HCT116 (cell line): ENCODE measurements at regions not wholly inside any gene's neighbourhood (a gene's known extent, or its start where the extent isn't known, plus 50 kb on each side); places are given as distances from the start of the nearest gene placed in this dataset.

Source experiments
- ATAC-seq: fragments of 200-7000 bp; cut with Tn5 transposase; 2 replicates; pipeline ENCODE4 v1.9.1; 2020; ENCODE audit warnings: mild to moderate bottlenecking, moderate library complexity
- BruUV-seq: library from RNA; stranded (reverse); fragments of 400-500 nt; replicated peaks from 2 replicates; lab custom pipeline; 2021; lab: Mats Ljungman, UMichigan
- CTCF ChIA-PET: fragments of 300-600 bp; sonication (Branson Sonifier 250); formaldehyde crosslinking; loops from one replicate; lab custom pipeline; 2021; ENCODE audit warnings: antibody characterized with exemption; lab: Charles Lee
- POLR2A ChIA-PET: fragments of 300-600, 350-600 bp; sonication (Branson Sonifier 250); formaldehyde crosslinking; loops from one replicate; lab custom pipeline; 2021; ENCODE audit warnings: antibody characterized with exemption; lab: Charles Lee
- RAD21 ChIA-PET, 2 experiments: fragments of 300-600 bp; sonication (Branson Sonifier 250); formaldehyde crosslinking; loops; one replicate each; lab custom pipeline; 2023; ENCODE audit warnings: low total read pairs in 2 of 2; ENCODE audit not compliant: uncharacterized antibody in 2 of 2, unreplicated experiment in 2 of 2, low non-redundant PET in 1 of 2; lab: Charles Lee
- DNase-seq: peaks from one replicate; pipeline ENCODE4 v3.0.0-alpha.2; 2010; ENCODE audit warnings: low read depth, low spot score
- H2AFZ ChIP-seq: fragments of 200-600 bp; shearing (Covaris generic), sonication (generic); 2 replicates; pipeline ENCODE4 v1.6.1; 2017; ENCODE audit warnings: low read depth, mixed run types, mixed read lengths, antibody characterized with exemption, low read length; ENCODE audit not compliant: poor library complexity, severe bottlenecking
- H3K27ac ChIP-seq: 2 replicates; pipeline ENCODE4 v1.5.1; 2012; ENCODE audit warnings: low read depth, low read length
- H3K27me3 ChIP-seq: fragments of 200-600 bp; sonication (generic); 2 replicates; pipeline ENCODE4 v1.6.1; 2016; ENCODE audit warnings: mixed run types, low read length, mixed read lengths; ENCODE audit not compliant: insufficient read depth
- H3K36me3 ChIP-seq, 2 experiments: fragments of 200-500 bp in 1 of 2; fragments of 200-600 bp in 1 of 2; sonication (Bioruptor generic) in 1 of 2; sonication (generic) in 1 of 2; 2 replicates each; pipeline versions ENCODE4 v1.5.1 to v1.6.1; 2014 to 2016; ENCODE audit warnings: low read length in 2 of 2, inconsistent platforms in 1 of 2, mixed read lengths in 1 of 2, mixed run types in 1 of 2; ENCODE audit not compliant: insufficient read depth in 2 of 2, control insufficient read depth in 1 of 2
- H3K4me1 ChIP-seq, 2 experiments: fragments of 200-600 bp in 1 of 2; sonication (generic) in 1 of 2; 2 replicates each; pipeline versions ENCODE4 v1.5.1 to v1.6.1; 2012 to 2017; ENCODE audit warnings: low read length in 2 of 2, inconsistent platforms in 1 of 2, mild to moderate bottlenecking in 1 of 2, mixed read lengths in 1 of 2, mixed run types in 1 of 2, moderate library complexity in 1 of 2; ENCODE audit not compliant: insufficient read depth in 2 of 2, control insufficient read depth in 1 of 2
- H3K4me2 ChIP-seq: fragments of 200-600 bp; sonication (generic); 2 replicates; pipeline ENCODE4 v1.6.1; 2017; ENCODE audit warnings: mixed run types, low read length, mixed read lengths
- H3K4me3 ChIP-seq, 2 experiments: fragments of 200-600 bp in 1 of 2; sonication (generic) in 1 of 2; replicated peaks in 1 of 2; 2 replicates each; pipeline ENCODE4 v1.5.1; 2011 to 2016; ENCODE audit warnings: low read length in 2 of 2, control low read depth in 1 of 2, low read depth in 1 of 2, mild to moderate bottlenecking in 1 of 2, mixed read lengths in 1 of 2, mixed run types in 1 of 2
- H3K79me2 ChIP-seq: fragments of 200-600 bp; sonication (generic); 2 replicates; pipeline ENCODE4 v1.6.1; 2017; ENCODE audit warnings: mild to moderate bottlenecking, mixed run types, low read length, moderate library complexity, mixed read lengths; ENCODE audit not compliant: insufficient read depth
- H3K9ac ChIP-seq: fragments of 200-600 bp; sonication (generic); 2 replicates; pipeline ENCODE4 v1.6.1; 2016; ENCODE audit warnings: low read length, mixed read lengths
- H3K9me2 ChIP-seq: fragments of 200-600 bp; sonication (generic), shearing (Covaris generic); 2 replicates; pipeline ENCODE4 v1.6.1; 2017; ENCODE audit warnings: mixed run types, mild to moderate bottlenecking, moderate library complexity; ENCODE audit not compliant: insufficient read depth
- H3K9me3 ChIP-seq, 2 experiments: fragments of 200-500 bp in 1 of 2; fragments of 200-600 bp in 1 of 2; sonication (Bioruptor generic) in 1 of 2; sonication (generic) in 1 of 2; 2 replicates each; pipeline ENCODE4 v1.6.1; 2014 to 2017; ENCODE audit warnings: low read length in 2 of 2, mixed read lengths in 2 of 2, inconsistent platforms in 1 of 2, low read depth in 1 of 2, mild to moderate bottlenecking in 1 of 2, mixed run types in 1 of 2, moderate library complexity in 1 of 2; ENCODE audit not compliant: control insufficient read depth in 1 of 2, insufficient read depth in 1 of 2
- H4K20me1 ChIP-seq: fragments of 200-600 bp; sonication (generic), shearing (Covaris generic); 2 replicates; pipeline ENCODE4 v1.6.1; 2017; ENCODE audit warnings: mixed run types, mild to moderate bottlenecking, moderate library complexity; ENCODE audit not compliant: insufficient read depth
- CBX3 ChIP-seq: IDR thresholded peaks from 2 replicates; pipeline ENCODE4 v1.6.1; 2012; ENCODE audit warnings: low read depth
- POLR2A ChIP-seq: IDR thresholded peaks from 2 replicates; pipeline ENCODE4 v1.7.0; 2011; ENCODE audit warnings: borderline replicate concordance; ENCODE audit not compliant: insufficient read depth, insufficient read length; ENCODE audit errors: extremely low read depth
- RAD21 ChIP-seq: IDR thresholded peaks from 2 replicates; pipeline ENCODE4 v1.6.1; 2012; ENCODE audit warnings: low read depth, mild to moderate bottlenecking
- SIN3A ChIP-seq: IDR thresholded peaks from 2 replicates; pipeline ENCODE4 v1.6.1; 2012; ENCODE audit warnings: low read depth
- ZNF274 ChIP-seq: fragments of 200-500 bp; sonication (Bioruptor generic); IDR thresholded peaks from 2 replicates; pipeline ENCODE4 v1.6.1; 2014; ENCODE audit warnings: mild to moderate bottlenecking, low read depth, low read length, inconsistent platforms
- intact Hi-C: fragments of 100-400 bp; cut with micrococcal nuclease; formaldehyde crosslinking; loops from 2 replicates; pipeline ENCODE4 v1.10.0; 2022
- TF ChIP-seq, protein P1 (sequence below), 3 experiments: fragments of 200-600 bp in 1 of 3; sonication (generic) in 1 of 3; IDR thresholded peaks in 2 of 3; conservative IDR thresholded peaks in 1 of 3; 2 replicates each; pipeline ENCODE4 v1.5.1; 2012 to 2017; ENCODE audit warnings: low read depth in 2 of 3, low read length in 2 of 3, antibody characterized with exemption in 1 of 3, borderline replicate concordance in 1 of 3, control low read depth in 1 of 3, mild to moderate bottlenecking in 1 of 3, mixed read lengths in 1 of 3, mixed run types in 1 of 3, moderate library complexity in 1 of 3; ENCODE audit not compliant: insufficient read depth in 1 of 3

DNA sequence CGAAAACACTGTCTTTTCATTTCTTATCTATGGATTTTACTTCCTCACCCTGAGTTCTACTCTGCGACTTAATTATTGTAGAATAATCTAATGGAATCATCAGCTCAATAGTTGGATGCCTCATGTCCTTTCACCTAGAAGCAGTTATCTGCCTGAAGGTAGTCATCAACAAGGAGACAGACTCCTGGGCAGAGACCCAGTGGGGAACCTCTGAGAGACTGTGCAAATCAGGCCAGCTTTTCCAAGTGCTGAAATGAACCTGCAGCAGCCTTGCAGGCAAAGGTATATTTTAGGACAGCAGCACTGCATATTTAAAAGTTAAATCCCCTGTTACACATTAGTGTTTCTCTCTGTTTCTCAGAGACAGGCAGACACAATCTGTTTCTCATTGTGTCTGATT lies 99.7 kb upstream of the STMND1 start:
- no TSS peak for BruUV-seq
- no peaks in the 10 kb centered on the region for H3K9me3 ChIP-seq
- no peaks in the 10 kb centered on the region for H3K9me2 ChIP-seq
- H3K27me3 ChIP-seq: no peaks in the 10 kb centered on the region
- H2AFZ ChIP-seq: no peak overlapping the region
- no peak overlapping the region for H3K4me2 ChIP-seq
- ChIA-PET CTCF (interaction anchor here (1.3 kb wide), 1 partner anchor 239 kb away, joined by 5 read pairs; no protein-coding TSS in a partner anchor), POLR2A (no interaction called here), RAD21 (no interaction called here)
- ATAC-seq (no peak), DNase-seq (no peak)
- no peaks in the 10 kb centered on the region for H3K36me3 ChIP-seq
- H3K27ac ChIP-seq: no peak overlapping the region
- H4K20me1 ChIP-seq: no peaks in the 10 kb centered on the region
- no peak for TF ChIP-seq SIN3A
- no peak for TF ChIP-seq POLR2A
- no peak overlapping the region for H3K9ac ChIP-seq
- intact Hi-C loops: no loop called here
- no peaks in the 10 kb centered on the region for H3K79me2 ChIP-seq
- H3K4me1 ChIP-seq: no peaks in the 10 kb centered on the region
- no peak overlapping the region for H3K4me3 ChIP-seq

DNA sequence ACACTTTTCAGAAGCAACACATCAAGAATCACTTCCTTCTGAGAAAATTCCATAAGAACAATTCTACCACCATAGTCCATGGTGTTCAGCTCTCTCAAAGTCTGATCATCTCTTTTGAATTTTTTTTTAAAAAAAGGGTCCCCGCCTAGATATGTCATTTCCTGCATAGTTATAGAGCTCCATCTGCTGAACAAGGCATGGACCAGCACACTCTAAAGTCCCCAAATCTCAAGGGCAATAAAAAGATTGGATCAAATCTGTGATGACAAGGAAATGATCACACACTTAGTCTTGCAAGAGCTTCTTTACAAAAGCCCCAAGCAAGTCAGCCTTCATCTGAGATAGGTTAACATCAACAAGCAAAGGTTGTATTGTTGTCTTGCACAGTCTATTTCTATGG lies 100.7 kb upstream of the STMND1 start:
- intact Hi-C loops: no loop called here
- peak; percentile 50; the same call in 1 of the 2 replicates for ATAC-seq

More for the DNA sequence above, 100.7 kb upstream of the STMND1 start:
- no peaks in the 10 kb centered on the region for H3K79me2 ChIP-seq
- H3K27ac ChIP-seq: no peak overlapping the region
- H2AFZ ChIP-seq: no peak overlapping the region
- TF ChIP-seq RAD21: peak; percentile 56
- no peak for TF ChIP-seq ZNF274
- TF ChIP-seq, protein P1, sequence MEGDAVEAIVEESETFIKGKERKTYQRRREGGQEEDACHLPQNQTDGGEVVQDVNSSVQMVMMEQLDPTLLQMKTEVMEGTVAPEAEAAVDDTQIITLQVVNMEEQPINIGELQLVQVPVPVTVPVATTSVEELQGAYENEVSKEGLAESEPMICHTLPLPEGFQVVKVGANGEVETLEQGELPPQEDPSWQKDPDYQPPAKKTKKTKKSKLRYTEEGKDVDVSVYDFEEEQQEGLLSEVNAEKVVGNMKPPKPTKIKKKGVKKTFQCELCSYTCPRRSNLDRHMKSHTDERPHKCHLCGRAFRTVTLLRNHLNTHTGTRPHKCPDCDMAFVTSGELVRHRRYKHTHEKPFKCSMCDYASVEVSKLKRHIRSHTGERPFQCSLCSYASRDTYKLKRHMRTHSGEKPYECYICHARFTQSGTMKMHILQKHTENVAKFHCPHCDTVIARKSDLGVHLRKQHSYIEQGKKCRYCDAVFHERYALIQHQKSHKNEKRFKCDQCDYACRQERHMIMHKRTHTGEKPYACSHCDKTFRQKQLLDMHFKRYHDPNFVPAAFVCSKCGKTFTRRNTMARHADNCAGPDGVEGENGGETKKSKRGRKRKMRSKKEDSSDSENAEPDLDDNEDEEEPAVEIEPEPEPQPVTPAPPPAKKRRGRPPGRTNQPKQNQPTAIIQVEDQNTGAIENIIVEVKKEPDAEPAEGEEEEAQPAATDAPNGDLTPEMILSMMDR (IDR thresholded peaks at IDR 0.05 in 2 of 3, conservative IDR thresholded peaks at IDR 0.05 in 1 of 3; ENCODE audit: borderline replicate concordance in 1 of 3, insufficient read depth in 1 of 3, low read depth in 2 of 3, low read length in 2 of 3): 0 out of 6 replicates have a peak, but pooled peaks of 2 of the 3 experiments have one; percentile 25 to 27
- TF ChIP-seq CBX3: no peak
- CTCF ChIA-PET: interaction anchor here (1.3 kb wide), 1 partner anchor 238 kb away, joined by 5 read pairs; no protein-coding TSS in a partner anchor
- no peak overlapping the region for H3K4me2 ChIP-seq
- no peaks in the 10 kb centered on the region for H3K9me3 ChIP-seq
- no peak overlapping the region for H3K9ac ChIP-seq
- no TSS peak for BruUV-seq
- no peaks in the 10 kb centered on the region for H3K36me3 ChIP-seq
- POLR2A ChIA-PET: no interaction called here
- no peak for DNase-seq
- no peaks in the 10 kb centered on the region for H3K27me3 ChIP-seq
- H3K4me1 ChIP-seq: no peaks in the 10 kb centered on the region
- no peaks in the 10 kb centered on the region for H3K9me2 ChIP-seq
- H3K4me3 ChIP-seq: no peak overlapping the region
- no peaks in the 10 kb centered on the region for H4K20me1 ChIP-seq
- RAD21 ChIA-PET: no interaction called here
